Epithelial cell of prostate (primary cell): ENCODE measurements at regions not wholly inside any gene's neighbourhood (a gene's known extent, or its start where the extent isn't known, plus 50 kb on each side); places are given as distances from the start of the nearest gene placed in this dataset.
"Not testable (repeated sequence)": the region's sequence is repeated elsewhere in the genome, so short reads cannot be mapped to it uniquely, and the experiment has no call there.

Experiments used
- DNase-seq: peaks from one replicate; pipeline ENCODE4 v3.0.0-alpha.2; 2011; ENCODE audit warnings: low read depth, low spot score
- H3K27ac ChIP-seq: fragments of 450-650 bp; 2 replicates; pipeline ENCODE4 v1.5.1; 2017; ENCODE audit warnings: mild to moderate bottlenecking

DNA sequence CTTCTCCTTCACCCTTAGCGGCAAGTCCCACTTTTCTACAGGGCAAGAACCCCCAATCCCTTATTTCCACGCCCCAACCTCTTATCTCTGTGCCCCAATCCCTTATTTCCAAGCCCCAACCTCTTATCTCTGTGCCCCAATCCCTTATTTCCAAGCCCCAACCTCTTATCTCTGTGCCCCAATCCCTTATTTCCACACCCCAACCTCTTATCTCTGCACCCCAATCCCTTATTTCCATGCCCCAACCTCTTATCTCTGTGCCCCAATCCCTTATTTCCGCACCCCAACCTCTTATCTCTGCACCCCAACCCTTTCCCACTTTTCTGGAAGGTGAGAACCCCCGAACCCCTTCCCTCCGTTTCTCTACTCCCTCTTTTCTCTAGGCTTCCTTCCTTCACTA, 116.1 kb upstream of the GJE1 start:
- H3K27ac ChIP-seq, DNase-seq: not testable (repeated sequence)

DNA sequence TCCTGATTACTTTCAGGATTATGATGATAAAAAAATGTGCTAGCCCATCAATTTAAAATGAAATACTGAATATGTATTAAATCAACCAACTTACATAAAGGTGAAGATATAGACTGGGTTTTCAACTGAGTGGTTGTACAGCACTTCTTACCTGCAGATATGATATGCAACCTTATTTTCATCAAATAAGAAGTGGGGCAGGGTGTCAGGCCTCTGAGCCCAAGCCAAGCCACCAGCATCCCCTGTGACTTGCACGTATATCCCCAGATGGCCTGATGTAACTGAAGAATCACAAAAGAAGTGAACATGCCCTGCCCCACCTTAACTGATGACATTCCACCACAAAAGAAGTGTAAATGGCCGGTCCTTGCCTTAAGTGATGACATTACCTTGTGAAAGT, 117.3 kb upstream of the GJE1 start:
- peak overlapping the region; percentile 97 for H3K27ac ChIP-seq
- DNase-seq = not testable (repeated sequence)

DNA sequence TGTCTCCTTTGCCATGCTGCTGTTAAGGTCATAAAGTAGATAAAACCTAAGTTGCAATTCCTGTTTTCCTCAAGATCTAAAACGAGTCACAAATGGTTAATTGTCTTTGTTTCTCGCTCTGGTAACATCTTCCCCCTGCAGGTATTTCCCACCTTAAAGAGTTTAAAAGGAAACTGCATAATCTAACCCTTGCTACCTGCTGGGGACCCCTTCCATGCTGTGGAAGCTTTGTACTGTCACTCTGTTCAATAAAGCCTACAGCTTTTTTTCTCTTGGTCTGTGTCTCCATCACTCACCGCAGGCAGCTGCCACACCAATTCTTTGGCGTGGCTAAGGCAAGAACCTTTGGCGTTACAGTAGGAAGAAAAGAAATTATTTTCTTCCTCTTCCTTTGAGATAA, 117.7 kb upstream of the GJE1 start:
- DNase-seq = no peak
- H3K27ac ChIP-seq = peak overlapping the region; percentile 97

- DNase-seq = peak; percentile 36
- H3K27ac ChIP-seq = peak overlapping the region; percentile 97
Measured at GRCh38 chr6:142014515-142014914, 118.2 kb upstream of the GJE1 start.

DNA sequence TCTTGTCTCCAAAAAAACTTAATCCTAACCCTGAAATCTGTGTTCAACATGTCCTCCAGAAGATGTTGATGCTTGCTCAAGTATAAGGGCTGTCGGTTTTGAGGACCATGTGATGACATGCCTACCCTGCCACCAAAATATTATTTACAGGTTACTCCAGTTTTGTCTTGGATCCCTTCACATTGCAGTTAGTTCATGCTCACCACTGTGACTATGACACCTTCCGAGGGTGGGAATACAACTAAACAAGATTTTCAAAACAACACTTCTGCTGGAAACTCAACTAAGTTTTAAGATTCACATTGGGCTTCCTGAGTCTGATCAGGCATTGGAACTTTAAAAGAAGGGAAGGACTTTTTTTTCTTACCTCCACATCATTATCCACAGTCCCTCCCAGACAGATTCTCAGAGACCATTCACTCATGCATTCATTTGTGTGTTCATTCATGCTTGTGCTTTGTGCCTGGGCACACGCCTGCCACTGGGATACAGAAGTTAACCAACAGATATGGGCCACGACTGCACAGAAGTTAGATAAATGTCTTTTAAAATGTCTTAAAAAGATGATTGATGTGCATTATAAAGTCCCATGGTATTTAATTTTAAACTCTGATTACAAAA, 118.7 kb upstream of the GJE1 start:
- no peak for DNase-seq
- H3K27ac ChIP-seq = peak overlapping the region; percentile 97

DNA sequence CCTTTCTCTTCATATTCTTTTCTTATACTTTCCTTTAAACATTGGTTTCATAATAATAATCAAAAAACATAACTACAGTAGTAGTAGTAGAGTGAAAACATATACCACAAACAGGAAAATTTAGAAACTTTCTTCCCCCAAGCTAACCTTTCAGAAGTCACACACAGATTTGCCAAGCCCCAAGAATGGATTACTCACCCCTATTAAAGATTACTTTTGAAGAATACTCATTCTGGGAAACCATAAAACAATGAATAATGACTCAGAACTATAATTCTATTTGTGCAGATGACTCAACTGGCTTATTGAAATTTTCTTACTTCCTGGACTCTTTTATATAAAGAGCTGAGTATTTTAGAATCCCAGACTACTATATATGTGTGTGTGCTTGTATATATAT, 119.4 kb upstream of the GJE1 start:
- peak; percentile 72 for DNase-seq
- peak overlapping the region; percentile 97 for H3K27ac ChIP-seq

GRCh38 chr6:142011775-142012174, 121.0 kb upstream of the GJE1 start:
- no peak for DNase-seq
- H3K27ac ChIP-seq = peak overlapping the region; percentile 97

DNA sequence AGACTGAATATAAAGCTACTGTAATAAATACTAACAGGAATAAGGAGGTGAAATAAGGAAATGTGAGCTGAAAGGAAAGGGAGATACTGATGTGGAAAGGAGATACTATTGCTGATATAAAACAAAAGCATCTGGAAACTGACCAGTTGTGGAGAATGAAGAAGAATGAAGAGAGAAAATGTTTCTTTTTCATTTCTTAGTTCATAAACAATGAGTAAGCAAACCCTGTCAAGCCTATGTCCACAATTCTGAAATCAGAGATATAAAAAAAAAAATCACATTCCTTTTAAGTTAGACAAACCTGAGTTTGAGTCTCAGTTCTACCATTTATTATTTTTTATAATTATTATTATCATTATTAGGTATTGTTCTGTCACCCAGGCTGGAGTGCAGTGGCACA, 121.6 kb upstream of the GJE1 start:
- H3K27ac ChIP-seq = peak overlapping the region; percentile 28
- DNase-seq = no peak

DNA sequence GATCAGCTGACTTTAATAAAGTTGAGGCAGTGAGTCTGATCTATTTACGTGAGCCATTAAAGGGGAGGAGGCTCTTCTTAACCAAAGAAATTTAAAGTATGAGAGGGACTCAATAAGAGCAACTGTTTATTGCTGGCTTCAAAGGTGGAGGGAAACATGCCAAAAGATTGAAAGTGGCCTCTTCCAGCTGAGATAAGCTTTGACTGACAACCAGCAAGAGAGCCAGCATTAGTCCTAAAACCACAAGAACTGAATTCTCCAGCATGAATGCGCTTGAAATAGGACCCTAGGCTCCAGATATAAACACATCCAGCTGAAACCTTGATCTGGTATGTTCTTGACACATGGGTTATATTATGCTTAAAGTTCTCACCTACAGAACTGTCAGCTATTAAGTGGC, 123.1 kb upstream of the GJE1 start:
- no peak overlapping the region for H3K27ac ChIP-seq
- no peak for DNase-seq

DNA sequence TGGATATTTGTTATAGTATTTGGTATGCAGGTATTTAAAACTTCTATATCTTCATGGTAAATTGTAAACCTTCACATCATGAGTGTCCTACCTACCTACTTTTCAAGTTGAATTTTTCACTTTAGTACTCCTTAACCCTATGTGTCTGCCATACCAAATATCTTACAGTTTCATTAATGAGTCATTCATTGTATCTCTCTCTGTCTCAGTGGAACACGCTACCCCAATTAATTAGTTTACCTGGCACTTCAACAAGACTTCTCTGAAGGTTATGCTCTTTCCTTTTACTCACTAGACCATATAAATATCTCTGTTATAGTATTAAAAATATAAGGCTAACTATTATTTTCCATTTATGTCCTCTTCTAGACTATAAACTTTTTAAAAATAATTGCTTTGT, 123.9 kb upstream of the GJE1 start:
- no peak for DNase-seq
- H3K27ac ChIP-seq = peak overlapping the region; percentile 2

DNA sequence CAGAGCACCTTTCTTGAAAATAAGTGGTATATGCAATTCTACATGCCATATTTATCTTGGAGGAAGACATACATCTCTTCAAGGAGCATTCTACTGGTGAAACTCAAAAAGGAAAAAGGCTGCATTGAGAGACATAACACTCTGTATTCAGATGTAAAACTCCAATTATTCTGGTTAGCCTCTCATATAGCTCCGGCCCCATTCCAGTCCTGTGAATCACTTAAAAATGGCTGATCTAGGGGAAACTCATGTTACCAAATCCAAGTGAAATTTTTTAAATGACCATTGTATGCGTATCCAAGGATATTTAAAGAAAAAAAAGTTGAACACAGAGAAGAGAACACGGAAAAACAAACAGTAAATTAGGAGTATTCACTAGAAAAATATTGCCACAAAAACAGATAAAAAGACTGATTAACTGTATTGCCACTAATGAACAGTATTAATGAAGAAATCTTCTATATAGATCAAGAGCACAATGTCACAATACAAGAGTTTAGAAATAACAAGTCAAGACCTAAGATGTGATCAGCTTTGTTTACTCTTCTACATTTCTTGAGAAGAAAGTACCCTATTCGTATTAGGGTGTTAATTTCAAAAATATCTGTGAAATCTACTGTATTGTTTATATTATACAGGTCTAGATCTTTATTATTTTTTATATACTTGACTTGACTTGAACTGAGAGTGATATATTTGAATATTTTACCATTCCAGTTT, 124.5 kb upstream of the GJE1 start:
- H3K27ac ChIP-seq = no peak overlapping the region
- no peak for DNase-seq

DNA sequence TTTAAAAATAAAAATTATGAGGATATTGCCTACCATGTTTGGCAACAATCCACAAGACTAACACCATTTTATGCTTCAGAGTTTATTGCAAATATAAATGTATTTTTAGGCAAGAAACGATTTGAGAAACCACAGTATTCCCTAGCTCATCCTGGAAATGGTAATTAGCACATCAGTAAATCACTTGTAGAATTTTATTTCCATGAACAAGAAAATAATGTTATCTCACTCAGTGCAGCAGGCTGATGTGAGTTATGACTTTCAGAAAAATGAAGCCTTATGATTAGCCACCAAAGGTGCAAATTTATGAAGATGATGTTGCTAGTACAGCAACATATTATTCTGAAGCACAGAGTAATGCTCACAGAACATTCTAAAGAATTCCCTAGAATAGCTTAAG, 127.7 kb upstream of the GJE1 start:
- DNase-seq = no peak
- H3K27ac ChIP-seq = no peak overlapping the region

DNA sequence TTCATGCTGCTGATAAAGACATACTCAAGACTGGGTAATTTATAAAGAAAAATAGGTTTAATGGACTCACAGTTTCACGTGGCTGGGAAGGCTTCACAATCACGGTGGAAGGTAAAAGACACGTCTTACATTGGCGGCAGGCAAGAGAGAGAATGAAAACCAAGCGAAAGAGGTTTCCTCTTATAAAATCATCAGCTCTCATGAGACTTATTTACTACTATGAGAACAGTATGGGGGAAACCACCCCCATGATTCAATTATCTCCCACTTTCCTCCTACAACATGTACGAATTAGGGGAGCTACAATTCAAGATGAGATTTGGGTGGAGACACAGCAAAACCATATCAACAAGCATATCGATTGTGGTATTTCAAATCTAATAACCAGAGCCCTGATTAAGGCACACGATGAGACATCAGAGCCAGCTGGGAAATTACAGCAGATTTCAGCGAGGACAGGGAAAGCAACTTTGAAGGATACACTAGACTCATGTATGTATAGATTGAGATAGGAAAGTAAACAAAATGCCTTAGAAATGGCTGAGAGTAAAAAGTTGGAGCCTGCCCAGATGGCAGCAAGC, 129.8 kb upstream of the GJE1 start:
- no peak for DNase-seq
- H3K27ac ChIP-seq = no peak overlapping the region

- no peak overlapping the region for H3K27ac ChIP-seq
- DNase-seq = no peak
Measured at GRCh38 chr6:141996823-141997222, 135.9 kb upstream of the GJE1 start.

- DNase-seq = no peak
- H3K27ac ChIP-seq = no peak overlapping the region
Measured at GRCh38 chr6:141992109-141992508, 140.6 kb upstream of the GJE1 start.

GRCh38 chr6:141990840-141991239, 141.9 kb upstream of the GJE1 start:
- DNase-seq = no peak
- no peak overlapping the region for H3K27ac ChIP-seq

GRCh38 chr6:141989706-141989959, 143.1 kb upstream of the GJE1 start:
- H3K27ac ChIP-seq = no peak overlapping the region
- DNase-seq = no peak

GRCh38 chr6:141988954-141989705, 143.6 kb upstream of the GJE1 start:
- peak; percentile 37 for DNase-seq
- H3K27ac ChIP-seq = no peak overlapping the region

GRCh38 chr6:141988327-141988726, 144.4 kb upstream of the GJE1 start:
- no peak for DNase-seq

GRCh38 chr6:141986457-141986856, 146.3 kb upstream of the GJE1 start:
- H3K27ac ChIP-seq = no peak overlapping the region
- DNase-seq = no peak

More at GRCh38 chr6:141988327-141988726, 144.4 kb upstream of the GJE1 start:
- H3K27ac ChIP-seq = no peak overlapping the region

- no peak overlapping the region for H3K27ac ChIP-seq
Measured at GRCh38 chr6:141981190-141981589, 151.5 kb upstream of the GJE1 start.

More at GRCh38 chr6:141981190-141981589, 151.5 kb upstream of the GJE1 start:
- DNase-seq = no peak
